ENCODE measurements at regions not wholly inside any gene's neighbourhood (a gene's known extent, or its start where the extent isn't known, plus 50 kb on each side); places are given as distances from the start of the nearest gene placed in this dataset.
"Not testable (repeated sequence)": the region's sequence is repeated elsewhere in the genome, so short reads cannot be mapped to it uniquely, and the experiment has no call there.

DNA sequence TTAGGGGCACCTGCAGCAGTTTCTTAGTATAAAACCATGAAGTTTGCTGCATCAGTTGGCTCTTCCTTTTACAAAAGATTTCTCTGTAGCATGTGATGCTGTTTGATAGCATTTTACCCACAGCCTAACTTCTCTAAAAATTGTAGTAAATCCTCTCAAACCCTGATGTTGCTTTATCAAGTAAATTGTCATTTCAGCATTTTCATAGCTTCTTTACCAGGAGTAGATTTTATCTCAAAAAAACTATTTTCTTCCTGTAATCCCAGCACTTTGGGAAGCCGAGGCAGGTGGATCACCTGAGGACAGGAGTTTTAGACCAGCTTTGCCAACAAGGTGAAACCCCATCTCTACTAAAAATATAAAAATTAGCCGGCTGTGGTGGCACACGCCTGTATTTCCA is 144.5 kb upstream of the FOLH1 start:
- H3K27ac Mint-ChIP-seq; H3K36me3 ChIP-seq (ENCODE audit: control insufficient read depth, insufficient read depth, low read length); ATAC-seq; H3K9me3 ChIP-seq (ENCODE audit: control insufficient read depth, insufficient read depth, low read length); H3K36me3 Mint-ChIP-seq; H3K4me1 ChIP-seq (ENCODE audit: control insufficient read depth, insufficient read depth, low read length); H3K27me3 Mint-ChIP-seq (ENCODE audit: low read depth in 2 of 2); H3K4me3 ChIP-seq (ENCODE audit: low read length); H3K9me3 Mint-ChIP-seq; H3K4me1 Mint-ChIP-seq; intact Hi-C loops (cut with micrococcal nuclease); H3K27me3 ChIP-seq (ENCODE audit: control insufficient read depth, insufficient read depth, low read length); H3K4me3 Mint-ChIP-seq; H3K27ac ChIP-seq (ENCODE audit: low read length); DNase-seq: not testable (repeated sequence)
- 56% methylated on average over 1 of the region's 3 CpGs for WGBS (ENCODE audit: insufficient coverage)

DNA sequence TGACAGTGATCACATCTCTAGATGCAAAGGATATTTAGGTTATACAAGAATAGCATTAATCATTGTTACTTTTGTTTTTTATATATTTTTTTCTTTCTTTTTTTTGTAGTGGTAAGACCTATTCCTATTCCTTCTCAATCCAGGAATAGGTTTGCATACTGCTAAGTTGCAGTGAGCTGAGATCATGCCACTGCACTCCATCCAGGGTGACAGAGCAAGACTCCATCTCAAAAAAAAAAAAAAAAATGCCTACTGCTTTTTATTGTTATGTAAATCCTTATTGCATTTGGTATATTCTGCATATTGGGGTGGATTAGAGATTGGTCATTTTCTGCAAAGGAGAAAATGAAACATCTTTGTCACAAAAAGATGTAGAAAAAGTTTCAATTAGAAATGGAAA is 138.2 kb upstream of the FOLH1 start:
- H3K9me3 Mint-ChIP-seq; H3K27ac ChIP-seq (ENCODE audit: low read length); ATAC-seq; H3K36me3 ChIP-seq (ENCODE audit: control insufficient read depth, insufficient read depth, low read length); H3K4me3 ChIP-seq (ENCODE audit: low read length); intact Hi-C loops (cut with micrococcal nuclease); H3K27ac Mint-ChIP-seq; DNase-seq; H3K36me3 Mint-ChIP-seq; H3K27me3 Mint-ChIP-seq (ENCODE audit: low read depth in 2 of 2); H3K27me3 ChIP-seq (ENCODE audit: control insufficient read depth, insufficient read depth, low read length); H3K4me1 ChIP-seq (ENCODE audit: control insufficient read depth, insufficient read depth, low read length); H3K4me3 Mint-ChIP-seq; H3K9me3 ChIP-seq (ENCODE audit: control insufficient read depth, insufficient read depth, low read length); H3K4me1 Mint-ChIP-seq: not testable (repeated sequence)

DNA sequence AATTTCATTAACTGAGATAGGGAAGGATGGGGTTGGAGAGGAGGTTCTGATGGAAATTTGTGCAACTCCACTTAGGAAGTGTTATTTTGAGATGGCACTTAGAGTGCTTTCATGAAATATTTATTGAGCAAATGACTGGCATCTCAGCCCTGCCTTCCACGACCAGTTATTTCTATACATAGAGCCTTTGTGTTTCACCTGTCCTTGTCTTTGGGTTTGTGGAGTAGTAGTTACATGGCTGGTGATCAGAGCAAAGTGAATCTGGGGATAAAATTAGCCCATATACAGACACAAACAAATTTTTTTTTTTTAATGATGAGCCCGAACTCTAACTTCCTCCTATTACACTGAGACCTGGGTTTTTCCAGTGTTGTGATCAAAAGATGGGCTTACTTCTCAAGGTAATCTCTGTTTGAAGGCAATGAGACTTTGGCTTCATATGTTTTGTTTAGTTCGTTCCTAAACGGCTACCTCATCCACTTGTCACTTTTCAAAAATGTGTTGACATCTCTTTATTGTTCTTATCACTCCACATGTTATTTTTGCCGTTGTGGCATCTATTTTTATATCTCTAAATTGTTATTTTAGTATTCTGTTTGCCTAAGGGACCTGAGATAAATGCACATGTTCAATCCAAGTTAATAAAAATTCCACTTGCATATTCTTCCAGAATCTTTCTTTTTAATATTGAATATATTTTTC is 120.2 kb upstream of the FOLH1 start:
- H3K27ac ChIP-seq (ENCODE audit: low read length); H3K4me3 ChIP-seq (ENCODE audit: low read length); H3K36me3 Mint-ChIP-seq; ATAC-seq; H3K36me3 ChIP-seq (ENCODE audit: control insufficient read depth, insufficient read depth, low read length); H3K27ac Mint-ChIP-seq; intact Hi-C loops (cut with micrococcal nuclease); H3K27me3 ChIP-seq (ENCODE audit: control insufficient read depth, insufficient read depth, low read length); H3K27me3 Mint-ChIP-seq (ENCODE audit: low read depth in 2 of 2); H3K4me1 ChIP-seq (ENCODE audit: control insufficient read depth, insufficient read depth, low read length); H3K9me3 ChIP-seq (ENCODE audit: control insufficient read depth, insufficient read depth, low read length); H3K4me1 Mint-ChIP-seq; H3K4me3 Mint-ChIP-seq; DNase-seq: not testable (repeated sequence)
- H3K9me3 Mint-ChIP-seq, result peaks cover 13 to 20% of the 10 kb centered on the region in 2 donors
- WGBS (ENCODE audit: insufficient coverage), result 89% methylated on average over 3 of the region's 5 CpGs

DNA sequence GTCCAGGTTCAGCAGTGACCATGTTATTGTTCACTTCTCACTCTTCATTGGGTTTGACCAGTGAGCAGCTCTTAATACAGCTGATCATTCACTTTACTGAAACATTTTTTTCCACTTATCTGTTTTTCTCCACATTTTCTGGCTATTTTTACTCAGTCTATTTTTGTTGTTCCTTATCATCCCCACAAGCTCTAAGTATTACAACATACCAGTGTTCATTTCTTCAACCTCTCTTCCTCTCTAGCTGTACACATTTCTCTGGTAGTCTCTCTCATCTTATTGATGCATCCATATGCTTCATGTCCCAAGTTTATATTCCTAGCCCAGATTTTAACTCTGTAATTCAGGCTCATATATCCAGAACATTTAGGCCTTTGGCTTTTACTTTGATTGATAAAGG is 119.4 kb upstream of the FOLH1 start:
- H3K27me3 Mint-ChIP-seq (ENCODE audit: low read depth in 2 of 2); H3K27ac ChIP-seq (ENCODE audit: low read length); H3K4me1 ChIP-seq (ENCODE audit: control insufficient read depth, insufficient read depth, low read length); H3K4me3 Mint-ChIP-seq; H3K4me3 ChIP-seq (ENCODE audit: low read length); DNase-seq; intact Hi-C loops (cut with micrococcal nuclease); H3K4me1 Mint-ChIP-seq; H3K36me3 Mint-ChIP-seq; H3K36me3 ChIP-seq (ENCODE audit: control insufficient read depth, insufficient read depth, low read length); H3K27me3 ChIP-seq (ENCODE audit: control insufficient read depth, insufficient read depth, low read length); ATAC-seq; H3K9me3 ChIP-seq (ENCODE audit: control insufficient read depth, insufficient read depth, low read length); H3K27ac Mint-ChIP-seq: not testable (repeated sequence)
- peaks cover 10 to 16% of the 10 kb centered on the region in 2 donors for H3K9me3 Mint-ChIP-seq

- H3K4me3 Mint-ChIP-seq; H3K4me1 ChIP-seq (ENCODE audit: control insufficient read depth, insufficient read depth, low read length); H3K27me3 ChIP-seq (ENCODE audit: control insufficient read depth, insufficient read depth, low read length); H3K4me1 Mint-ChIP-seq; H3K36me3 ChIP-seq (ENCODE audit: control insufficient read depth, insufficient read depth, low read length); DNase-seq; H3K36me3 Mint-ChIP-seq; H3K9me3 ChIP-seq (ENCODE audit: control insufficient read depth, insufficient read depth, low read length); H3K27ac Mint-ChIP-seq; ATAC-seq; H3K27ac ChIP-seq (ENCODE audit: low read length); H3K4me3 ChIP-seq (ENCODE audit: low read length); intact Hi-C loops (cut with micrococcal nuclease); H3K27me3 Mint-ChIP-seq (ENCODE audit: low read depth in 2 of 2): not testable (repeated sequence)
- peaks cover 10 to 16% of the 10 kb centered on the region in 2 donors for H3K9me3 Mint-ChIP-seq
- WGBS (ENCODE audit: insufficient coverage), result 66% methylated on average over 3 of the region's 3 CpGs
These were observed 118.2 kb upstream of the FOLH1 start for GRCh38 chr11:49326651-49327050.

GRCh38 chr11:49316180-49316579 is 107.8 kb upstream of the FOLH1 start:
- Histone ChIP-seq H3K4me3 (ENCODE audit: low read length) (no peak overlapping the region), H3K4me1 (ENCODE audit: control insufficient read depth, insufficient read depth, low read length) (no peaks in the 10 kb centered on the region), H3K36me3 (ENCODE audit: control insufficient read depth, insufficient read depth, low read length) (no peaks in the 10 kb centered on the region), H3K9me3 (ENCODE audit: control insufficient read depth, insufficient read depth, low read length) (no peaks in the 10 kb centered on the region), H3K27me3 (ENCODE audit: control insufficient read depth, insufficient read depth, low read length) (no peaks in the 10 kb centered on the region), H3K27ac (ENCODE audit: low read length) (no peak overlapping the region)
- Mint-ChIP-seq H3K27ac (no peak overlapping the region), H3K27me3 (ENCODE audit: low read depth in 2 of 2) (no peaks in the 10 kb centered on the region), H3K36me3 (peaks cover 3% of the 10 kb centered on the region), H3K4me3 (no peak overlapping the region), H3K9me3 (peaks cover 16 to 23% of the 10 kb centered on the region in 2 donors), H3K4me1 (no peaks in the 10 kb centered on the region)
- intact Hi-C loops (cut with micrococcal nuclease), result no loop called here
- WGBS (ENCODE audit: insufficient coverage), result 68% methylated on average over 2 of the region's 2 CpGs
- no peak for TF ChIP-seq CTCF (IDR thresholded peaks at IDR 0.05)
- DNase-seq, result no peak
- ATAC-seq, result no peak
